ENCODE measurements at regions not wholly inside any gene's neighbourhood (a gene's known extent, or its start where the extent isn't known, plus 50 kb on each side); places are given as distances from the start of the nearest gene placed in this dataset.
A peak's percentile ranks its signal among the peaks of the same experiment; 100 is the strongest.
"Not testable (repeated sequence)": the region's sequence is repeated elsewhere in the genome, so short reads cannot be mapped to it uniquely, and the experiment has no call there.

- DNase-seq, result no peak
These were observed 52.9 kb upstream of the SEC14L1 start for GRCh38 chr17:77087650-77088454.

DNA sequence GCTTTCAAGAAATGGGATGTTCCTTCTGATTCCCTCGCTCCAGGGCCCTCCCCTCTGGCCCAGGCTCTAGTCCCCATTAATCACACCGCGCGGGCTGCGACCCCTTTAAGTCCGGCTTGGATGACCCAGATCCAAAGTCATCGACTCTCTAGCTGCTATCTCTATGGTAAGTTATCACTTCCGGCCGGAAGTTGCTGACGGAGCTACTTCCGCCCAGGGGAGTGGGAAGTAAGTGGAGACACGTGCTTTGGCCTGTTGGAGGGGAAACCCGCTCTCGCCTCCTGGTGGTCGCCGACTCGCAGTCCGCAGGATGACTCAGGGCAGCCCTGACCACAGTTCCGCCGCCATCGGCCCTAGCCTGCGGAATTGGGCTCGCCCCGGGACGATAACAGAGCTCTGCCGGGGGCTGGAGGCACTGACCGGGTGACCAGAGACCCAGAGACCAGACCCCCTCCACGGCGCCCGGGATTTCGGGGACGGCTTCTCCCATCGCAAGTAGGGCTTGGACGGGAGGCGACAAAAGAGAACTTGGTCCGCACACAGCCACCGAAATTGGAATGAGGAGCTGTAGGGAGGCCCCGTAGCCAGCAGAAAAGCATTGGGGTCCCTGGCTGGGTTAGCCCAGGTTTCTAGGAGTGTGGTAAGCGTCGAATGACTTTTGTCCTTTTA lies 52.2 kb upstream of the SEC14L1 start:
- DNase-seq, result peak; percentile 92

DNA sequence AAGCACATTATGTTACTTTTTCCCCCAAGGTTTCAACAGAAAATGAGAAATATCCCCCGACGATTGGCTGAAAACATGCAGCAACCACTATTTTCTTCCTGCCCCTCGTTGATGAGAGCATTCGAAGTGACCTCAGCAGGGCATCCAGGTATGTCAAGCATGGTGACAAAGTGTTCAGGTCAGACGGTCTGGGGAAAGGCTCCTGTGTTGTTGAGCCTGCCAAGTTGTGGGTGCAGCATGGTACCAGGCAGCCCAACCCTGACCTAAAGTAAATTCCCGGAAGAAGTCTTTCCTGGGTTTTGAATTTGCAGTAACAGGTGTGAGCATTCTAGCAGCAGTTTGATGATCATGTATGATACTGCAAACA lies 51.7 kb upstream of the SEC14L1 start:
- DNase-seq, result no peak

GRCh38 chr17:77089949-77090348 lies 50.8 kb upstream of the SEC14L1 start:
- DNase-seq, result not testable (repeated sequence)

GRCh38 chr17:77090476-77090875 lies 50.3 kb upstream of the SEC14L1 start:
- no peak for DNase-seq
